GM21515 (cell line): ENCODE measurements at regions not wholly inside any gene's neighbourhood (a gene's known extent, or its start where the extent isn't known, plus 50 kb on each side); places are given as distances from the start of the nearest gene placed in this dataset.

ENCODE experiments used
- ATAC-seq: cut with Tn5 transposase; IDR thresholded peaks from one replicate; pipeline ENCODE4 v1.9.1; 2021; ENCODE audit not compliant: unreplicated experiment

DNA sequence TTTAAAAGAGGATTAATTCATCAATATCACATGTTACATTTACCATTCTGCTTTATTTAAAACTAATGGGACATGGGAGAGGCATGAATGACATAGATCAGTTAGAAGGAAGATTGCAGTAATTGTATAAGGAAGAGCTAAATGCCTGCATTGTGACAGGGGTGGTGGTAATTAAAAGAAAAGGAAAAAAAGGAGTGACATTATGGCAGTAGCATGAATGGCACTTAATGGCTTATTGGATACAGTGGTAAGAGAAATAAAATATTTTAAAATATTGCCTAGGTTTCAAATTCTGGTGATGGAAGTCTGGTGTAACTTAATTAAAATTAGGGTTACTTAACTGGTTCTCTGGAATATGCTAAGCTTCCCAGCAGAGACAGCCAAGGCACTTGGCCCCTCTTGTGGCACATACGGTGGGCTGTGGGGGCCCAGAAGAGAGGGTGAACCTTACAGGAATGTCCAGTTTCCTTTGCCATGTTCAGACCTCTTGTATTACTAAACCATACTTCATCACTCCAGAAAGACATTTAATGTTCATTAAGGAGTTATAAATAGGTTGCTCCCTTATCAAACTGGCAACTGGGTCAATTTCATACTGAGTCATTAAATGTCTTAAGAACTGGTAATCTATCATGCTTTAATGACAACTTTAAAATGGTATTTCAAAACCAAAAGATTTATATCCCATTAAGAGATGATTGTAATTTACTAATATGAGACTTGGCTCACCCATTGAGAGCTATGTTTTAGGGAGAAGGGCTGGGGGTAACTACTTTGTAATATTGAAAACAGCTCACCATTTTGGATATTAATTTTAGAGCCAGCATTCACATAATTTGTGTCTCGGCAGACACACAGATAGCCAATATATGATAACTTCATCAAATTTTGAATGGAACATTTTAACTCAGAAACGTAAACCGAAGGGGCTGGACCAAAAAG, 798.9 kb upstream of the PIK3C3 start:
- no peak for ATAC-seq

DNA sequence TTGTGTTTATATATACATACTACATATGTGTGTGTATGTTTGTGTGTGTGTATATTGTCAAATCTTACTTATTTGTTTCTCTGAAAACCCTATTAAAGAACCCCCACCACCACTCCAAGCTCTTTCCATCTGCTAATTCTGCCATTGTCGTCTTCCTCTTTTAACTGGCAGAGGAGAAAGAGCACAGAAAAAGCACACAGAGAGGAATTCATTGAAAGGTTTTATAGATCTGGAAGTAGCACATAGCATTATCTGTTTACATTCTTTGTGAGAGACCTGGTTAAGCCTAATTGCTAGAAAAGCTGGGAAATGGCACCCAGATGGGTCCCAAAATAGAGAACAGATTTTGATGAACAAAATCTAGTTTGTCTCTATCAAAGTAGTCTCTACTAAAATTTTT, 800.0 kb upstream of the PIK3C3 start:
- ATAC-seq: no peak

DNA sequence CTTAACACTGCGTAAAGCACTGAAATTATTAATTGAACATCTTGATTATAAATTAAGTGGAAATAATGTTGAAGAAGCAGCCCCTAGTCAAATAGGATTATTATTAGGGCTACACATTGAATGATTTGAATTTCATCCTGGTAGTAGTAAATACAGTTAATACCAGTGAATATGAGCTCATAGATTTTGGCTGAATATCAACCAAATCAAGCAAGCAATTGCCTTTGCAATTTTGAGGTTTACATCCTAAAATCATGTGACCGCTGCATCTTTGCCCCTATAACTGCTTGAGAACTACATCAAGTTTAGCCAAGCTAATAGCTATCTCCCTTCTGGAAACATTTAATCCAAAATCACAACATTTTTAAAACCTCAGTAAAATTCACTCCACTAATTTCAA, 801.2 kb upstream of the PIK3C3 start:
- no peak for ATAC-seq

- ATAC-seq: no peak
Observed at GRCh38 chr18:41150316-41150715, 804.7 kb upstream of the PIK3C3 start.

GRCh38 chr18:41146301-41146700, 808.7 kb upstream of the PIK3C3 start:
- no peak for ATAC-seq

DNA sequence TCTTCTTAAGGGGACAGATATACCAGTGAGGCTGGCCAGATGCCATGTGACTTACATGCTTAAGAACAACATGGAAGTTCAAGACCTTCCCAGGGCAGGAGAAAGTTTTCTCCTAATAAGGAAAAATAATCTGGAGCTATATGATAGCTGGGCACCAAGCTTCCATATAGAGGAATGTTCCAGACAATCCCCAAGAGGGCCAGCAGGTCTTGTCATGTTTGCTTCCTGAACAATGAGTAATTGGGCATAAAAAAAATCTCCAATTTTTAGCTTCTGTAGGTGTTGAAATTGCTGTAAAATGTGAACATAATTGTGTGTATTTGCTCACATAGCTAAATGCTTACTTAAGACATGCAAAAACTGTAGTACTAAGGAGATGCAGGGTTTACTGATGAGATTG, 809.5 kb upstream of the PIK3C3 start:
- no peak for ATAC-seq

DNA sequence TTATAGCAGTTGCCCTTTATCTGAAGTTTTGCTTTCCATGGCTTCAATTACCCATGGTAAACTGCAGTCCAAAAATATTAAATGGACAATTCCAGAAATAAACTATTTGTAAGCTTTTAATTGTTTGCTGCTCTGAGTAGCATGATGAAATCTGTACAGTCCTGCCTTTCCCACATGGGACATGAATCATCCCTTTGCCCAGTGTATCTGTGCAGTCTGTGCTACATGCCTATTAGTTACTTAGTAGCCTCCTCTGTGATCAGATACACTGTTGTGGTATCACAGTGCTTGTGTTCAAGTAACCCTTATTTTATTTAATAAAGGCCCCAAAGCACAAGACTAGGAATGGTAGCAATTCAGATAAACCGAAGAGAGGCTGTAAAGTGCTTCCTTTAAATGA, 810.6 kb upstream of the PIK3C3 start:
- ATAC-seq: no peak

- no peak for ATAC-seq
Observed at GRCh38 chr18:41140506-41140905, 814.5 kb upstream of the PIK3C3 start.

DNA sequence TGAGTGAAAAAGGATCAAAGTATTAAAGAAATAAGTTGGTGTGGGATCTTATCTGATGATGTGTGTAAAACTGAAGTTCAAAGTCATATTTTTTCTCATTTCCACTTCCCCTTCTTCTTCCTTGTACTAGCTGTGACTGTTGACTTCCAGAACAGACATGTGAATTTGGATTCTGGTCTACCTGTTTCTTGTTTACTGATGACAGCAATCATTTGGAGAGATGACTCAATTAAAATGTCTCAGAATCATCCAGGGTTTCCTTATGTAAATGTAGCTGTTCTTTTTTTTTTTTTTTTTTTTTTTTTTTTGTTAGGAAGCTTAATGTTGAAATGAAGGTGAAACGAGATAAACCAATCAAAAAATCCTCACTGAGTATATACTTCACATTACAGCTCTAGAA, 819.9 kb upstream of the PIK3C3 start:
- ATAC-seq: no peak

DNA sequence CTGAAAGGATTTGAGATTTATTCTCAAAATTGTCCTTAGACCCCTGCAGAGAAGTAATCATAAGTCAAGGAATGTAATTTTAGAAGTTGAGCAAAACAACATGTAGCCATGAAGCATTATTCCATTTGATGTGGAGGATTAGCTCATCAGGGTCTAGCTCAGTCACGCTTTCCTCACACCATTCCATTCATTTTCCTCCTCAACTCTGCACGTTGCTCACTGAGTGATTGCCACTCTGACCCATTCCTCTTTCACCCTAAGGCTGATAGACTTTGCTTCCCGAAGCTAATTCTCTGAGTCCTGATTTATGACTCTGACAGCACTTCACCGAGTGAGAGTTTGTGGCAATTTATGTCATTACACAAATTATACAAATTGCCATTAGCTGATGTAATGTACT, 820.6 kb upstream of the PIK3C3 start:
- ATAC-seq: no peak

DNA sequence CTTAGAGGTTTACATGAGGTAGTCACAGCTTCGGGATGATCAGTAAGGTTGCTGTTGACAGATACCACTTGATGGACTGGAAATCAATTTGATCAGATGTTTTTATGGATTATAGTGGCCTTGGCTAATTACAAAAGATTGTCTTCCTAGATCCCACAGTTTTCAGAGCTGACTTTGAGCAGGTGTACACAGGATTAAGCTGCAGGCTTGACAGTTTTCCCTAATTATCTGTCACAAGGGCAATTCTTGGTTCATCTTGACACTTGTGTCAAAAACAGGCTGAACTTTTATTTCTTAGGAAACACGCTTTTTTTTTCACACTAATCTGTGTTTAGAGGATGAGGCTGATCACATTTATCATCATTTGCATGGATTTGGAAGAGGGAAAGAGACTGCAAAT, 824.0 kb upstream of the PIK3C3 start:
- no peak for ATAC-seq

GRCh38 chr18:41128545-41128944, 826.5 kb upstream of the PIK3C3 start:
- no peak for ATAC-seq

DNA sequence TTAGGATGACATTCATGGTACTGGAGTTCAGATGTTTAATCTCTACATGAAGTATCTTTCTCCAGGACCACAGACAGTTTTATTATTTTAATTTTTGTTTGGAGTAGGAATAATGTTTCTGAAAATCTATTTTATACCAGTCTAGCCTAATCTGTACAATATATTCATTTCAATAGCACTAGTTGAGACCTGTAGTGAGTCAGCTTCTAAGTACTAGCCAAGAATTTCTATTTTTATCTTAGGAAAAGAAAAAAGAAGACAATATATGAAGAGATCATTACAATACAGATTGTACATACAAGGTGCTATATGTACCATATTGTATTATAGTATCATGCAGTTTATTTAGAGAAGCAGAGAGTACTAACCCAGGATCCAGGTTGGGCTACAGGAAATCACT, 826.9 kb upstream of the PIK3C3 start:
- ATAC-seq: no peak

- no peak for ATAC-seq
Observed at GRCh38 chr18:41126541-41127235, 828.3 kb upstream of the PIK3C3 start.

- no peak for ATAC-seq
Observed at GRCh38 chr18:41121116-41121826, 833.8 kb upstream of the PIK3C3 start.

DNA sequence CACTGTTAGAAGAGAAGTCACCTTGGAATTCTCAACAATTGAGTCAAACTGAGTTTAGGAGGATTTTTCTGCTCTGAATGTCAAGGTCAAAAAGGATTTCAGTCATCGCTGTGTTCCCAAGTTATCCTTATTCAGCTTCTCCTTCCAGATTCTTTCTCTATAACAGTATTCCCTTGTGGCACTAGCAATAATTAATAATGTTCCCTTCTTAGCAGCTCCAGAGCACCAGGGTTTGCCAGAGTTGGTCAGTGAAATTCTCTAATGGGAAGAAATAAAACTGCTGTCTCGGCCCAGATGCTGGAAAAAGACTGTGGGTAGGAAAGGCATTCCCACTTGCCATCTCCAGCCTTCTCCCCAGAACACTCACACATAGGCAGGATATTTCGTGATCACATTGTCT, 836.0 kb upstream of the PIK3C3 start:
- no peak for ATAC-seq

GRCh38 chr18:41113885-41114482, 841.0 kb upstream of the PIK3C3 start:
- ATAC-seq: no peak

GRCh38 chr18:41099451-41099850, 855.6 kb upstream of the PIK3C3 start:
- no peak for ATAC-seq

DNA sequence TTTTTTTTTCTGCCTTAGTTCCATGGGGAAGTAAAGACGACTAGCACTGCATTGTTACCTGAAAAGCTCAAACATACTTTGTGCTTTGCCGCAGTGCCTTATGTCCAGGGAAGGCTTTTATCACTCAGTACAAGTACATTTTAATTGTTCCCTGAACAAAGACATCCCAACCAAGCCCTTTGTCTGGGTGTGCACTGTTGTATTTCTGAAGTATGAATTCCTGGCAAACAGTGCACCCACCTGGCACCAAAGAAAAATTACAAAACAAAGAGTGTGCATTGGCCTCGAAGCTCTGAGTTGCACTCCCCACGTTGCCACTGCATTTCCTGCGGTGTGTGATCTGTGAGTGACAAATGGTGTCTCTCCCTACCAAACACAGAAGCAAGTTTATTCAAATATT, 858.5 kb upstream of the PIK3C3 start:
- ATAC-seq: no peak

- no peak for ATAC-seq
Observed at GRCh38 chr18:41077076-41077475, 878.0 kb upstream of the PIK3C3 start.

GRCh38 chr18:41075212-41075611, 879.8 kb upstream of the PIK3C3 start:
- no peak for ATAC-seq
